PFSK-1 (cell line): ENCODE measurements at regions not wholly inside any gene's neighbourhood (a gene's known extent, or its start where the extent isn't known, plus 50 kb on each side); places are given as distances from the start of the nearest gene placed in this dataset.

Source experiments
- FOXP2 ChIP-seq: optimal IDR thresholded peaks from 2 replicates; pipeline ENCODE3; 2011; ENCODE audit warnings: borderline replicate concordance, control low read depth, inconsistent platforms; ENCODE audit not compliant: insufficient read depth; ENCODE audit errors: extremely low read length, extremely low read depth
- POLR2AphosphoS5 ChIP-seq: IDR thresholded peaks from 2 replicates; pipeline ENCODE4 v1.6.1; 2012; ENCODE audit warnings: low read depth, mild to moderate bottlenecking, control low read depth, low read length, moderate library complexity
- REST ChIP-seq, 2 experiments: IDR thresholded peaks; 2 replicates each; pipeline versions ENCODE4 v1.6.1 to v1.8.0; 2011 to 2012; ENCODE audit warnings: low read depth in 2 of 2, low read length in 2 of 2, control low read depth in 1 of 2, inconsistent platforms in 1 of 2, mild to moderate bottlenecking in 1 of 2, moderate library complexity in 1 of 2; ENCODE audit not compliant: insufficient read depth in 1 of 2
- SIN3A ChIP-seq: IDR thresholded peaks from 2 replicates; pipeline ENCODE4 v1.6.1; 2012; ENCODE audit warnings: mild to moderate bottlenecking, low read length, moderate library complexity, borderline replicate concordance; ENCODE audit not compliant: insufficient read depth
- TAF1 ChIP-seq: IDR thresholded peaks from 2 replicates; pipeline ENCODE4 v1.6.1; 2012; ENCODE audit warnings: low read length, control low read depth, borderline replicate concordance; ENCODE audit not compliant: insufficient read depth

GRCh38 chr11:23221366-23221765 is 361.1 kb upstream of the CCDC179 start:
- TF ChIP-seq SIN3A = no peak
- TF ChIP-seq TAF1 = no peak
- no peak for TF ChIP-seq FOXP2
- no peak for TF ChIP-seq POLR2AphosphoS5
- TF ChIP-seq REST (IDR thresholded peaks at IDR 0.05; ENCODE audit: insufficient read depth in 1 of 2, low read depth in 2 of 2, low read length in 2 of 2) = no peak

GRCh38 chr11:23226331-23227077 is 366.2 kb upstream of the CCDC179 start:
- no peak for TF ChIP-seq POLR2AphosphoS5
- no peak for TF ChIP-seq REST (IDR thresholded peaks at IDR 0.05; ENCODE audit: insufficient read depth in 1 of 2, low read depth in 2 of 2, low read length in 2 of 2)
- no peak for TF ChIP-seq TAF1
- no peak for TF ChIP-seq FOXP2
- no peak for TF ChIP-seq SIN3A

GRCh38 chr11:23227078-23227445 is 366.8 kb upstream of the CCDC179 start:
- TF ChIP-seq POLR2AphosphoS5 (no peak), SIN3A (no peak), REST (IDR thresholded peaks at IDR 0.05; ENCODE audit: insufficient read depth in 1 of 2, low read depth in 2 of 2, low read length in 2 of 2) (no peak), TAF1 (no peak), FOXP2 (no peak)

- TF ChIP-seq TAF1 (no peak), FOXP2 (no peak), REST (IDR thresholded peaks at IDR 0.05; ENCODE audit: insufficient read depth in 1 of 2, low read depth in 2 of 2, low read length in 2 of 2) (no peak), POLR2AphosphoS5 (no peak), SIN3A (no peak)
Measured at GRCh38 chr11:23232652-23233051, 372.4 kb upstream of the CCDC179 start.

GRCh38 chr11:23233075-23233474 is 372.8 kb upstream of the CCDC179 start:
- no peak for TF ChIP-seq POLR2AphosphoS5
- no peak for TF ChIP-seq REST (IDR thresholded peaks at IDR 0.05; ENCODE audit: insufficient read depth in 1 of 2, low read depth in 2 of 2, low read length in 2 of 2)
- no peak for TF ChIP-seq TAF1
- no peak for TF ChIP-seq SIN3A
- TF ChIP-seq FOXP2 = no peak
